ENCODE measurements at regions not wholly inside any gene's neighbourhood (a gene's known extent, or its start where the extent isn't known, plus 50 kb on each side); places are given as distances from the start of the nearest gene placed in this dataset.
A peak's percentile ranks its signal among the peaks of the same experiment; 100 is the strongest.
"Not testable (repeated sequence)": the region's sequence is repeated elsewhere in the genome, so short reads cannot be mapped to it uniquely, and the experiment has no call there.

GRCh38 chr15:69668039-69668705 lies 215.6 kb downstream of the RPLP1 start:
- no peak for DNase-seq (ENCODE audit: low read depth in 4 of 4, low spot score in 3 of 4)

- no peak for DNase-seq (ENCODE audit: low read depth in 4 of 4, low spot score in 3 of 4)
Observed at GRCh38 chr15:69668963-69669362, 216.3 kb downstream of the RPLP1 start.

- DNase-seq (ENCODE audit: low read depth in 4 of 4, low spot score in 3 of 4), result no peak
Observed at GRCh38 chr15:69669446-69669845, 216.8 kb downstream of the RPLP1 start.

DNA sequence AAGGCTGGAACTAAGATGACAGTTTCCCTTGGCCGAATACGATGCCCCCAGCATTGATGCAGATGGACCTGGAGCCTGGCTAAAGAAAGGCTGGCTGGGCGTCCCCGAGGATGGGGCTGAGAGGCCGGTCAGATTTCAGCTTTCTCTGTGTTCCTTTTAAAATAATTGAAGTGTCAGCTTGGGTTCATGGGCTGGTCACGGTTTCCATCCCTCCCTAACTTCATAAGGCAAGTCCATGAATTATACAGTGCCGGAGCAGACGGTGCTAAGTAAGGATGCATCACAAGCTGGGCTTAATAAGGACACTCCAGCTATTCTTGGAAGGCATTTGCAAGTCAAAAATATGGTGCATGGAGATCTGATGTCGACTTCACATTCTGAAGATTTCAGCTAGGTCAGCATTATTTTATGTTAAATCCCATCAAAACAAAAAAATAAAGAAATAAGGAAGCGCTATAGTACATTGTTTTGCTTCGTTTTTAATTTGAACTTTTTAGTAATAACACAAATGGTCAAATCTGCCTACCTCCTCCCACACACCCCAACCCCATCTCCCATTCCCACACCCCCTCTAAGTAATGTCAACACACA lies 220.8 kb downstream of the RPLP1 start:
- peak in 1 of 4 donors; percentile 64 for DNase-seq (ENCODE audit: low read depth in 4 of 4, low spot score in 3 of 4)

DNA sequence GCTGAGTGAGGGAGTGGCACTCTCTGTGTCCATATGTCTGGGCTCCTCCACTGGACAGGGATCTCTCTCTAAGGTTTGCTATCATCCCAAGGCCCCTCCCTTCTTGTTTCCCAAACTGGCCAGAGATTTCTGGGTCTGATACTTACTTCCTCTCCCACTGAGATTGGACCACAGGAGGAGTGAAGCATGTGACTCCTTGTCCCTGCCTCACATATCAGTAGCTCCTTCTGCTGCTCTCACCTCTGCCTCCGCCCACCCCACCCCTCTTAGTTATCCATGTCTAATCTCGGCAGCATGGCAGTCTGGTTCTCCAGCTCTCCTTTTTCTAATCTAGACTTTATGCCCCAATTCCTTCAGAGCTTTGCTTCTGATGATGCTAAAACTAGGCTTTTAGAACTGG lies 223.1 kb downstream of the RPLP1 start:
- no peak for DNase-seq (ENCODE audit: low read depth in 4 of 4, low spot score in 3 of 4)

DNA sequence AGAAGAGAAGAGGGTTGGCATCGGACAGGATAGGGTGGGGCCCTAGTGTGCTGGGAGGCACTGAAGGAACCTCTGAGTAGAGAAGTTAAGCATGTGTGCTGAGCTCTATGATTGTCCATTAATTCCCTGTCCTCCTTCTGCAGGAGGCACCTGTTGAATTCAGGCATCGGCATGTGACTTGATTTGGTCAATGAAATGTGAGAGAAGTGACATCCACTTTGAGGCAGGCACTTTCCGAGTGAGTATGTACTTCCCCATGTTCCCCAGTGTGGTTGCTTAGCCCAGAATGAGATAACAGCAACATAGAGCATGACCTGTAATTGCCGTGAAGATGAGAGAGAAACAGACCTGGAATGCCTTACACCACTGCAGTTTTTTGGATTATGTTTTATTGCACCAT lies 224.8 kb downstream of the RPLP1 start:
- DNase-seq (ENCODE audit: low read depth in 4 of 4, low spot score in 3 of 4), result no peak

GRCh38 chr15:69679623-69680228 lies 227.1 kb downstream of the RPLP1 start:
- no peak for DNase-seq (ENCODE audit: low read depth in 4 of 4, low spot score in 3 of 4)

GRCh38 chr15:69684823-69685222 lies 232.2 kb downstream of the RPLP1 start:
- not testable (repeated sequence) for DNase-seq (ENCODE audit: low read depth in 4 of 4, low spot score in 3 of 4)

DNA sequence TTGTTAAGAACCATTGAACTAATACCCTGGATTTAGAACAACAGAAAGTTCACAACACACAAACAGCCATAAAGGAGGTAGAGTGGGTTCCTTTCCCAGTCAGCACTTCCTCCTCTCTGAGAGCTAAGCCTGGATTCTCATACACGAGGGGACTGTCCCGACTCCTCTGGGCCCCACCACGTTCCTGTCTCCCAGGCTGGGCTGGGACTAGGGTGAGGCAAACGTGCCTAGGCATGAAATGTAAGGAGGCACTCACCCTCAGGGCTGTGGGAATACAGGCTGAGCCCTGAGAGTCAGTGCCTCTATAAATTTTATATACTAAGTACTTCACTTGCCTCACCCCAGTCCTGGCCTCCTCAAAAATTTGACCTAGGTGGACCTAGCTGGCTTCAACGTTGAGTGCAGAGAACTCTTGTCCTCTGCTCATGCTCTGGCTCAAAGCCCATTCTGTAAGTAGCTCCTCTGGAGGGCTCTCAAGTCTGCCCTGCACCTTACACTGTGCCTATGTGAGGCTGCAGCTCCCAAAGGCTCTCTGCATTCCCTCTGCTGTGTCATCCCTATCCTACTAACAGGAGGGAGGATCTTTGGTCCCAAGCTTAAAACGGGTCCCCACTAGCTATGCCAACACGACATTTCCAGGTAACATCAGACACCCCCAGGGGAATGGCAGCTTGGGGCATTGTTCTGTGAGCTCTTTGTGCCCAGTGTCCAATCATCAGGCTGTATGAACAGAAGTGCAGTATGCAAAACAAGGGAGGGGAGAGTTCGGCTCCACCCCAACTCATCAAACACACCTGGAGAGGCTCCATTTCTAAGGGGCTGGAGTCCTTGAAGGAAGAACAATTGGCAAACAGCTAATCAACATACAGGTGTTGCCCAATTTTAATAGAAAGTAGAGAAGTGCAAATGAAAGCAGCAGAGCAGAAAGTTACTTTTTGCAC lies 233.2 kb downstream of the RPLP1 start:
- DNase-seq (ENCODE audit: low read depth in 4 of 4, low spot score in 3 of 4), result no peak

- no peak for DNase-seq (ENCODE audit: low read depth in 4 of 4, low spot score in 3 of 4)
Observed at GRCh38 chr15:69686626-69687025, 234.0 kb downstream of the RPLP1 start.

DNA sequence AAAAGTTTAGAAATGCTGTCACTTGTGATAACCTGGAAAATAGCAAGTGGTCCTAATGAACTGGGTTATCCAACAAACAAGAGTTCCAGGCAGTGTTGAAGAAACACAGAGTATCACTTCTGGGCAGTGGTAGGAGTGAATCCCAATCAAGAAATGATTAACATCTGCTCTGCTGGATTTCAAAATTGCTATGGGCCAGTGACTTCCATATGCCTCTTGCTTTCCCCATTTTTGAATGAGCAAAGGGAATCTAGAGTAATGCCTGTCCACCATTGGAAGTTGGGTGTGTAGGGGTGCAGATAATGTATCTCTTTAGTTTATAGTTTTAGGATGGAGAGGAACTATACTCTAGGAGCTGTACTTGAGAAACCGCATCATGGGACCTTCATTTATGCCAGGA lies 236.5 kb downstream of the RPLP1 start:
- DNase-seq (ENCODE audit: low read depth in 4 of 4, low spot score in 3 of 4), result no peak

GRCh38 chr15:69691307-69692015 lies 238.8 kb downstream of the RPLP1 start:
- DNase-seq (ENCODE audit: low read depth in 4 of 4, low spot score in 3 of 4), result no peak

DNA sequence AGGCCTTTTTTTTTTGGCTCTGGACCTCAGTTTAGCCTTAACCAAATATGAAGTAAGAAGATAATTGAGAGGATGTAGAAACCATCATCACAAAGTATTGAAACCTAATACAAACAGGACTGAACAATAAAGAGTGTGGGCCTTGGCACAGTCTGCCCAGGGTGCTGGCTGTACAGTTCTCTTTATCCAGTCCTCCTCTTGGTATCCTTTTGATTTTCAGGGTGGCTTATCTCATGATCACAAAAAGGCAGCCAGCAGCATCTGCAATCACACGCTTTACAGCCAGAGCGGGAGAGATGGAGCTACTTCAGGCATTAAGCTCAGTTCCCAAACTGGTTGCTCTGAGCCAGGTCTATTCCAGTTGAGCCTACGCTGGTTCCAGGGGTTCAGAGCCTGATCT lies 239.7 kb downstream of the RPLP1 start:
- no peak for DNase-seq (ENCODE audit: low read depth in 4 of 4, low spot score in 3 of 4)

GRCh38 chr15:69693059-69693458 lies 240.4 kb downstream of the RPLP1 start:
- DNase-seq (ENCODE audit: low read depth in 4 of 4, low spot score in 3 of 4), result no peak

- DNase-seq (ENCODE audit: low read depth in 4 of 4, low spot score in 3 of 4), result no peak
Observed at GRCh38 chr15:69696946-69697345, 244.3 kb downstream of the RPLP1 start.

- DNase-seq (ENCODE audit: low read depth in 4 of 4, low spot score in 3 of 4), result no peak
Observed at GRCh38 chr15:69697916-69698315, 245.3 kb downstream of the RPLP1 start.

GRCh38 chr15:69699096-69699495 lies 246.5 kb downstream of the RPLP1 start:
- no peak for DNase-seq (ENCODE audit: low read depth in 4 of 4, low spot score in 3 of 4)

DNA sequence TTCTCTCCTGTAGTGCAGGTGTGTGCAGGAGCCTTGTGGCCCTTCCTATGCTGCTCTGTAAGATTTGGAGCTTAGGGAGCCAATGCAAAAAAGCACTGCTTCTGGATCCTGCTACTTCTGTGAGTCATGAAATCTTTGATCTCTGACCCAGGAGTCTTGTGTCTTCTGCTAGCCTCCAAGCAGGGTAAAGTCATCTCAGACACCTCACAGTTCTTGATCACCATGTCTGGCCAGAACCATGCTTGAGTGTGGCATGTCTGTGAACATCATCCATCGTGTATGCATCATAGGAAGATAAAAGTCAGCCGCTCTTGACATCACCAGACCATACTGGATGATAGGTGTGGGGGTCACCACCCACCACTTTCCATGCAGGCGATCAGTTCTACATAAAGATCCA lies 247.8 kb downstream of the RPLP1 start:
- no peak for DNase-seq (ENCODE audit: low read depth in 4 of 4, low spot score in 3 of 4)

- no peak for DNase-seq (ENCODE audit: low read depth in 4 of 4, low spot score in 3 of 4)
Observed at GRCh38 chr15:69701198-69701597, 248.6 kb downstream of the RPLP1 start.

- DNase-seq (ENCODE audit: low read depth in 4 of 4, low spot score in 3 of 4), result peak; percentile 23 to 57 (median 32)
Observed at GRCh38 chr15:69703532-69704187, 251.0 kb downstream of the RPLP1 start.

All from right renal pelvis (tissue), 4 donors.